ENCODE measurements at regions not wholly inside any gene's neighbourhood (a gene's known extent, or its start where the extent isn't known, plus 50 kb on each side); places are given as distances from the start of the nearest gene placed in this dataset.

- H3K4me1 ChIP-seq (ENCODE audit: insufficient read depth, low read length, poor library complexity, severe bottlenecking): no peaks in the 10 kb centered on the region
- H3K79me2 ChIP-seq (ENCODE audit: insufficient read depth, low read length): no peaks in the 10 kb centered on the region
- no peaks in the 10 kb centered on the region for H3K9me3 ChIP-seq (ENCODE audit: insufficient read depth, low read depth, low read length)
- H2AFZ ChIP-seq (ENCODE audit: low read length): no peak overlapping the region
- TF ChIP-seq CTCF (conservative IDR thresholded peaks at IDR 0.05; ENCODE audit: low read length) (no peak), EZH2phosphoT487 (IDR thresholded peaks at IDR 0.05; ENCODE audit: borderline replicate concordance) (no peak)
- no peak overlapping the region for H3K9ac ChIP-seq (ENCODE audit: low read depth, low read length, poor library complexity, severe bottlenecking)
- no peak overlapping the region for H3K4me2 ChIP-seq (ENCODE audit: low read depth, low read length, poor library complexity, severe bottlenecking)
- no peak overlapping the region for H3K4me3 ChIP-seq (ENCODE audit: low read length, poor library complexity, severe bottlenecking)
- H3K27me3 ChIP-seq (ENCODE audit: insufficient read depth, low read length, poor library complexity, severe bottlenecking): no peaks in the 10 kb centered on the region
- H4K20me1 ChIP-seq (ENCODE audit: insufficient read depth, low read length, poor library complexity, severe bottlenecking): no peaks in the 10 kb centered on the region
- H3K36me3 ChIP-seq (ENCODE audit: insufficient read depth, low read length): no peaks in the 10 kb centered on the region
- no peaks in the 10 kb centered on the region for H3K9me2 ChIP-seq (replicated peaks; ENCODE audit: low read depth, low read length)
- H3F3A ChIP-seq (ENCODE audit: low read depth): no peaks in the 10 kb centered on the region
Measured at GRCh38 chr3:111438283-111438682, 103.7 kb upstream of the CD96 start.

DNA sequence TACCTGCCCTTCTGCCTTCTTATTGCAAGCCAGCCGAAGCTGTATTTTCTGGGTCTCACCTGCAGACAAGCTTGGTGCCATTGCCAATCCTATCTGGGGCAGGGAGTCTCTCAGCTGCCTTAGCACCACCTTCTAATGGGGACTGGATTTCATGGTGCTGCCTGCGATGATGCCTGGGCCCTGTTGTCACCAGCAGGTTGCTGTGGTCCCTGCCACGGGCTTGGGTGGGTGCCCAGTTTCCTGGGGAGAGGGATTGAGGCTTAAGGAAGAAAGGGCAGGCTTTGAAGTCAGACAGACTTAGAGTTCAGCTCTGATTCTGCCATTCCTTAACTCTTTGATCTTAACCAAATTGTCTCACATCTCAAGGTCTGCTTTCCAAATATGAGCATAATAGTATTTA lies 87.4 kb upstream of the CD96 start:
- Histone ChIP-seq H3K9me2 (replicated peaks; ENCODE audit: low read depth, low read length) (no peaks in the 10 kb centered on the region), H3K79me2 (ENCODE audit: insufficient read depth, low read length) (no peaks in the 10 kb centered on the region), H3K4me3 (ENCODE audit: low read length, poor library complexity, severe bottlenecking) (no peak overlapping the region), H2AFZ (ENCODE audit: low read length) (no peak overlapping the region), H3K9me3 (ENCODE audit: insufficient read depth, low read depth, low read length) (no peaks in the 10 kb centered on the region), H3K4me2 (ENCODE audit: low read depth, low read length, poor library complexity, severe bottlenecking) (no peak overlapping the region), H3K36me3 (ENCODE audit: insufficient read depth, low read length) (no peaks in the 10 kb centered on the region), H3K4me1 (ENCODE audit: insufficient read depth, low read length, poor library complexity, severe bottlenecking) (no peaks in the 10 kb centered on the region), H3K27me3 (ENCODE audit: insufficient read depth, low read length, poor library complexity, severe bottlenecking) (no peaks in the 10 kb centered on the region), H3K9ac (ENCODE audit: low read depth, low read length, poor library complexity, severe bottlenecking) (no peak overlapping the region), H4K20me1 (ENCODE audit: insufficient read depth, low read length, poor library complexity, severe bottlenecking) (no peaks in the 10 kb centered on the region), H3F3A (ENCODE audit: low read depth) (no peaks in the 10 kb centered on the region)
- TF ChIP-seq EZH2phosphoT487 (IDR thresholded peaks at IDR 0.05; ENCODE audit: borderline replicate concordance): no peak
- TF ChIP-seq CTCF (conservative IDR thresholded peaks at IDR 0.05; ENCODE audit: low read length): no peak

DNA sequence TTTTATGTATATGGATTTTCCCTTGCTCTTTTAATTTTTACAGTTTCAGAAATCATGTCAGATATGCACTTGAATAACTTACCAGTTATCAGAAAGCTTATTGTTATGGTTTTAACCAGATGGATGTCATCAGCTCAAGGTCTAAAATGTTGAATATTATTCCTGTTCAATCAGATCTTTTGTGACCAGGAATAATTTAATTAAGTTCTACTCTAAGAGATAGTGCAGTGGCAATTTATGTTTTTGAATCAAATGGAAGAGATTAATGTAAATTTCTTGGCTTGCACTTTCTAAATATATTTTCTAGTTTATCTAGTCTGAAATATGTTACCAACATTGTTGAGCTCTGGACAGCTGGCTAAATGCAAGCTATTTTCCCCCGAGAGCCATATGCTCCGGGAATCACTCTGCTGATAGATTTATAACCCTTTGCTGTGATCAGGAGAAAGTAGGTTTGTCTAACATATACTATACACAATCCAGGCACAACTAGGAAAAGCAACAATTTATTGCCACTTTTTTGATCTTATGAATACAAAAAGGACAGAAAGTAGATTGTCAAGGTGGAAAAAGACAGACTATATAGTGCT lies 76.8 kb upstream of the CD96 start:
- no peaks in the 10 kb centered on the region for H3K4me1 ChIP-seq (ENCODE audit: insufficient read depth, low read length, poor library complexity, severe bottlenecking)
- H3K4me3 ChIP-seq (ENCODE audit: low read length, poor library complexity, severe bottlenecking): no peak overlapping the region
- H3K9me2 ChIP-seq (replicated peaks; ENCODE audit: low read depth, low read length): no peaks in the 10 kb centered on the region
- H3K4me2 ChIP-seq (ENCODE audit: low read depth, low read length, poor library complexity, severe bottlenecking): no peak overlapping the region
- no peaks in the 10 kb centered on the region for H4K20me1 ChIP-seq (ENCODE audit: insufficient read depth, low read length, poor library complexity, severe bottlenecking)
- no peaks in the 10 kb centered on the region for H3F3A ChIP-seq (ENCODE audit: low read depth)
- H3K9ac ChIP-seq (ENCODE audit: low read depth, low read length, poor library complexity, severe bottlenecking): no peak overlapping the region
- no peaks in the 10 kb centered on the region for H3K9me3 ChIP-seq (ENCODE audit: insufficient read depth, low read depth, low read length)
- H3K79me2 ChIP-seq (ENCODE audit: insufficient read depth, low read length): no peaks in the 10 kb centered on the region
- H3K27me3 ChIP-seq (ENCODE audit: insufficient read depth, low read length, poor library complexity, severe bottlenecking): no peaks in the 10 kb centered on the region
- H2AFZ ChIP-seq (ENCODE audit: low read length): no peak overlapping the region
- H3K36me3 ChIP-seq (ENCODE audit: insufficient read depth, low read length): no peaks in the 10 kb centered on the region
- no peak for TF ChIP-seq CTCF (conservative IDR thresholded peaks at IDR 0.05; ENCODE audit: low read length)
- no peak for TF ChIP-seq EZH2phosphoT487 (IDR thresholded peaks at IDR 0.05; ENCODE audit: borderline replicate concordance)

Data from Loucy (cell line).